GM18517 (cell line): ENCODE measurements at regions not wholly inside any gene's neighbourhood (a gene's known extent, or its start where the extent isn't known, plus 50 kb on each side); places are given as distances from the start of the nearest gene placed in this dataset.

Experiments used
- ATAC-seq: cut with Tn5 transposase; IDR thresholded peaks from one replicate; pipeline ENCODE4 v1.9.1; 2021; ENCODE audit warnings: mild to moderate bottlenecking, moderate library complexity; ENCODE audit not compliant: unreplicated experiment

GRCh38 chr1:87165177-87165576 lies 163.5 kb upstream of the LMO4 start:
- ATAC-seq = no peak

- no peak for ATAC-seq
Measured at GRCh38 chr1:87167157-87167789, 161.4 kb upstream of the LMO4 start.

DNA sequence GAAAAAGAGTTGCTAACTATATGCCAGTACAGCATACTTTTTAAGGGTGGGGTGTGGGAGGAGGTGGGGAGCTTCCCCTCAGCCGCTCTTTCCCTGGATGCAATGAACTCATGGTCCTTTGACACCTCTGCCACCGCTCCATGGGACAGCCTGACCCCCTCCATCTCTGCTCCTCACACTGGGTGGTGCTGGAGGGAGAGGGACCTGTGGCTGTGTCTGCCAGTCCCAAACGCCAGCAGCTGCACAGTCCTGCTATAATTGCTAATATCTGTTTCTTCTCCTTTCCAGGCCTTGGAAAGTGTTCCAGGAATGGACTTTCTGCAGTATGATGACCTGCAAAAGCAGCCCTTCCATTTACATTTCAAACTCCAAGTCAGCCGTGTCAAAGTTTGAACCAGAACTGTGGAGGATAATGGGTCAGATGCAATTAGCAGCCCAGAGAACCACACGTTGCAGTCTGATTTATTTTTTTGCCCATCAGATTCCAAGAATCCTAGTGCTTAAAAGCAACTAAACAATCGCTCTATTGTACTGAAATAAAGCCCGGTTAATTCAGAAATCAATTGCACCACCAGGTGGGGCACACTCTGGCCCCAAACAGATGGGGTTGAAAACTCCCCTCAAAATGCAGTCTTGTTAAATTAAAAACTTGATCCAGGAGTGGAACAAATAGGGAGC lies 160.7 kb upstream of the LMO4 start:
- ATAC-seq = no peak

DNA sequence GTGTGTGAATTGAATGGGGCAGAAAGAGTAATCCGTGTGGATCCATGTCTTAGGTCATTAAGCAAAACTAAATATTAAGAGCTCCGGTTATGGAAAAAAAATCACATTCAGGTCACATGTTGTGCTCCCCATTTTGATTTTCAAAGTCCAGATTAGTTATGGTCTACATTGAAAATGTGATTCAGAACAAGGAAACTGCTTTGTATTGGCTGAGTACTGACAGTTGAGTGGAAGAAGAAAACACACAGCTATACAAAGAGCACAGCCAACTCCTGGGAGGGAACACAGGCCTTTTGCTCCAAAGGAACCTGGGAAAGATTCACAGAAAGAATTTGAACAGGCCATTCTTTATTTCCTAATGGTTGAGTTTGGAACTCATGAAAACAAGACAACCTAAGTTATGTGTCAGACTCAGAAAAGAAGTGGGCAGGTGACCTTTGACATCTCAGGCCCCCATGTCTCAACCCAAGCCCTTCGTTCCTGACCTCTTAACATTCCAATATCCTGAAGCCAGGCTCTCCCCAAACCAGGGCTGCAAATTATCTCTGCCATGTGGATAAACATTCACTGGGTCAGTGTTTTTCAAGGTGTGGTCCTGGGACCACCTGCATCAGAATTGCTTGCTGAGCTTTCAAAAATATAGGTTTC lies 159.3 kb upstream of the LMO4 start:
- no peak for ATAC-seq

- ATAC-seq = no peak
Measured at GRCh38 chr1:87170157-87170556, 158.5 kb upstream of the LMO4 start.

- ATAC-seq = no peak
Measured at GRCh38 chr1:87170931-87171598, 157.6 kb upstream of the LMO4 start.

DNA sequence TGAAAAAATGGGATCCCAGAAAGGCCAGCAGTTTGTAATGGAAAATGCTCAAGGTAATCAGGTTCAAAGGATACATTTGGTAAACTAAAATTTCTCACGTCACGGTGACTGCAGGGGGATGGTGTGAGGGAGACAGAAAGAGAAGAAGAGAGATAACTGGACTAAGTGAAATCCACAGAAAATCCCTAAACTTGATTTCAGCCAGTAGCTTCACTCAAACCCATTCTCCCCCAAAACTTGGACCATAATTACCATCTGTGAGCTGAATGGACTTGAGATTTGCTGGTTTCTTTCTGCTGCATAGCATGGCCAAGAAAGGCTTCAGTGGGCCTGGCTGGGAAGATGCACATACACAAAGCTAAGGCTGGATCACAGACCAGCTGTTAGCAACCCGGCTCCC lies 155.4 kb upstream of the LMO4 start:
- no peak for ATAC-seq

DNA sequence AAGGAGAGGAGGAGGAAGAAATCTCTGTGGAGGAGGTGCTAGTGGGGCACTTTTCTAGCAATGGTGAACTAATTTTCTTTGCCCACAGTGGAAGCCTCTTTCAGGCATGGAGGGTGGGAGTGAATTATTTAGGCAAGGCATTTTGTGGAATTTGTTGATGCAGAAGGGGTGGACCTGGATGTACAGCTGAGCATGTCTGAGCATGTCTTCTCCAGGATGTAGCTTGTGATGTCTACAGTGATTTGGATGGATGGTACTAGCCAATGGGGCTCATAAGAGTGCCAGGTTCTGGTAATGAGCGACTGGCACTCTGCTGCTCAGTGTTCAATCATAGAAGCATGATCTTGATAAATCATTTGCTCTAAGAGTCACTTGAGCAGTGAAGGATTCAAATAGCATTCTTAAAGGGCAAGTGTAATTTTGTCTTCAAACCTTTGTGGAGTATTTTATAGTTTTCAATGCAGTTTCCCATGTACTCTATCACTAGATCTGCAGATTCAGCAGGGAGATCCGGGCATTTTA lies 153.9 kb upstream of the LMO4 start:
- no peak for ATAC-seq

GRCh38 chr1:87176087-87176486 lies 152.6 kb upstream of the LMO4 start:
- no peak for ATAC-seq

- ATAC-seq = no peak
Measured at GRCh38 chr1:87176514-87176913, 152.2 kb upstream of the LMO4 start.

- no peak for ATAC-seq
Measured at GRCh38 chr1:87178441-87178840, 150.2 kb upstream of the LMO4 start.

GRCh38 chr1:87179076-87179810 lies 149.4 kb upstream of the LMO4 start:
- no peak for ATAC-seq

GRCh38 chr1:87179851-87180519 lies 148.7 kb upstream of the LMO4 start:
- ATAC-seq = no peak

- no peak for ATAC-seq
Measured at GRCh38 chr1:87180682-87181081, 148.0 kb upstream of the LMO4 start.

- ATAC-seq = no peak
Measured at GRCh38 chr1:87182611-87183010, 146.1 kb upstream of the LMO4 start.

GRCh38 chr1:87185077-87185476 lies 143.6 kb upstream of the LMO4 start:
- ATAC-seq = no peak

- no peak for ATAC-seq
Measured at GRCh38 chr1:87186346-87186745, 142.3 kb upstream of the LMO4 start.

GRCh38 chr1:87188640-87189039 lies 140.0 kb upstream of the LMO4 start:
- ATAC-seq = no peak

DNA sequence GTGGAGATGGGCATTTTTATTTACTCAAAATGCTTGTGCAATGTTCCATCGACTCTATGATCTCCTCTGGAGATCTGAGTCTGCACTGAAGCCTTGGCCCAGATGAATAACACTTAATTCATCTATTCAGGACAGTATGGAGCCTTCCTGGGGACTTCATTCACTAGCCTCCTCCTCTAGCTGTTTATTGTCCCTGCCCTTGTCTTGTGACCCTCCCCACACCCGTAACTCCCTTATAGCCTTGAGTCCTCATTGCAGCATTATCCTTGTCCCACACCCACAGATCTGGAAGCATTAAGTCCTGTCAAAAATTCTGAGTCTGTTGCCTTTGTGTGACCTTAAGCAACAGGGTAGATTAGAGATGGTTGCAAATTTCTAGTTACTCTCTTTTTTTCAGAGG lies 138.3 kb upstream of the LMO4 start:
- ATAC-seq = no peak

DNA sequence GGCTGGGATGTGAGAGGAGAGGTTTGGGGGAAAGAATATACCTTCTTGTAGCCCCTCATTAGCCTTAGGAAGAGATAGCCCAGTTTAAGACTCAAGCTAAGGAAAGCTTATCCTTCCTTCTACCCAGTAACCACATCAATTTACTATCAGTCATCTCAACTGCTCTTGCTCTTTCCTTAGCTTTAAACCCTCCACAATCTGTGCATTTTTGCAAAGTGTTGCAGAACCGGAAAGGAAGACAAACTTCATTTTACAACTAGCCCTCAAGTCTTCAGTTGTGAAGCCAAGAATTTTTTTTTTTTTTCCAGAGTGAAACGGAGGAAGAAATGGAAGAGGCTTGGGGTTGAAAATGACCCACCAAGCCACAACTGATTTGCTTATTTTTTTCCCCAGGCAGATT lies 137.0 kb upstream of the LMO4 start:
- ATAC-seq = no peak
